ENCODE measurements at regions not wholly inside any gene's neighbourhood (a gene's known extent, or its start where the extent isn't known, plus 50 kb on each side); places are given as distances from the start of the nearest gene placed in this dataset.

GRCh38 chr2:2600366-2600765, 269.3 kb upstream of the MYT1L start:
- H3K27me3 ChIP-seq, result no peaks in the 10 kb centered on the region
- intact Hi-C loops (cut with DNase I), result no loop called here
- no peak overlapping the region for H3K27ac ChIP-seq
- no peaks in the 10 kb centered on the region for H3K36me3 ChIP-seq (replicated peaks in 1 of 2)
- WGBS, 4 donors, result 55 to 61% (median 57%) methylated on average over 8 of the region's 8 CpGs
- DNase-seq, result no peak
- H3K9me3 ChIP-seq (replicated peaks in 1 of 3), result no peaks in the 10 kb centered on the region
- H3K4me3 ChIP-seq, result no peak overlapping the region
- no peak for TF ChIP-seq POLR2A (IDR thresholded peaks at IDR 0.05)
- no peak for TF ChIP-seq CTCF (IDR thresholded peaks at IDR 0.05)
- no peaks in the 10 kb centered on the region for H3K4me1 ChIP-seq (replicated peaks in 1 of 2)

GRCh38 chr2:2599441-2599840, 268.4 kb upstream of the MYT1L start:
- no peak overlapping the region for H3K4me3 ChIP-seq
- no peaks in the 10 kb centered on the region for H3K4me1 ChIP-seq (replicated peaks in 1 of 2)
- WGBS, 4 donors, result 85 to 90% (median 88%) methylated on average over 8 of the region's 8 CpGs
- intact Hi-C loops (cut with DNase I), result no loop called here
- H3K9me3 ChIP-seq (replicated peaks in 1 of 3), result no peaks in the 10 kb centered on the region
- no peaks in the 10 kb centered on the region for H3K36me3 ChIP-seq (replicated peaks in 1 of 2)
- no peak for DNase-seq
- H3K27ac ChIP-seq, result no peak overlapping the region
- TF ChIP-seq POLR2A (IDR thresholded peaks at IDR 0.05), result no peak
- no peak for TF ChIP-seq CTCF (IDR thresholded peaks at IDR 0.05)
- H3K27me3 ChIP-seq, result no peaks in the 10 kb centered on the region

GRCh38 chr2:2597712-2598111, 266.6 kb upstream of the MYT1L start:
- no peak for DNase-seq
- H3K9me3 ChIP-seq (replicated peaks in 1 of 3), result no peaks in the 10 kb centered on the region
- intact Hi-C loops (cut with DNase I), result no loop called here
- no peak overlapping the region for H3K27ac ChIP-seq
- TF ChIP-seq CTCF (IDR thresholded peaks at IDR 0.05) (no peak), POLR2A (IDR thresholded peaks at IDR 0.05) (no peak)
- H3K36me3 ChIP-seq (replicated peaks in 1 of 2), result no peaks in the 10 kb centered on the region
- 65 to 93% (median 75%) methylated on average over 2 of the region's 2 CpGs for WGBS, 4 donors
- no peak overlapping the region for H3K4me3 ChIP-seq
- H3K4me1 ChIP-seq (replicated peaks in 1 of 2), result no peaks in the 10 kb centered on the region
- H3K27me3 ChIP-seq, result no peaks in the 10 kb centered on the region

GRCh38 chr2:2591542-2591940, 260.5 kb upstream of the MYT1L start:
- Histone ChIP-seq H3K4me1 (replicated peaks in 1 of 2) (no peaks in the 10 kb centered on the region), H3K4me3 (no peak overlapping the region), H3K9me3 (replicated peaks in 1 of 3) (no peaks in the 10 kb centered on the region), H3K27ac (no peak overlapping the region), H3K27me3 (no peaks in the 10 kb centered on the region), H3K36me3 (replicated peaks in 1 of 2) (no peaks in the 10 kb centered on the region)
- TF ChIP-seq POLR2A (IDR thresholded peaks at IDR 0.05), result no peak
- TF ChIP-seq CTCF (IDR thresholded peaks at IDR 0.05), result no peak
- DNase-seq, result peak in 1 of 7 donors; percentile 34
- WGBS, 4 donors, result 56 to 76% (median 71%) methylated on average over 4 to 6 of the region's 6 CpGs
- intact Hi-C loops (cut with DNase I), result no loop called here
